Left lung (tissue), 4 donors: ENCODE measurements at regions not wholly inside any gene's neighbourhood (a gene's known extent, or its start where the extent isn't known, plus 50 kb on each side); places are given as distances from the start of the nearest gene placed in this dataset.

Experiments
- ATAC-seq: fragments of 200-7000 bp; cut with Tn5 transposase; one replicate; pipeline ENCODE4 v1.9.1; 2020; ENCODE audit warnings: moderate library complexity
- DNase-seq, 4 donors: peaks; one replicate each; pipeline ENCODE4 v3.0.0-alpha.2; 2013 to 2020
- H3K27ac ChIP-seq, 2 donors: fragments of 200-600 bp; sonication (generic) in 1 of 2; one replicate each; pipeline versions ENCODE4 v1.5.0 to v1.8.0; 2020 to 2021
- H3K27me3 ChIP-seq, 2 donors: fragments of 200-600 bp; sonication (generic) in 1 of 2; one replicate each; pipeline versions ENCODE4 v1.5.0 to v1.8.0; 2020 to 2021
- H3K36me3 ChIP-seq, 2 donors: fragments of 200-600 bp; sonication (generic) in 1 of 2; one replicate each; pipeline versions ENCODE4 v1.5.0 to v1.8.0; 2020 to 2021
- H3K4me1 ChIP-seq, 2 donors: fragments of 200-600 bp; one replicate each; pipeline ENCODE4 v1.8.0; 2021
- H3K4me3 ChIP-seq, 2 donors: fragments of 200-600 bp; sonication (generic) in 1 of 2; one replicate each; pipeline versions ENCODE4 v1.5.0 to v1.8.0; 2020 to 2021; ENCODE audit warnings: mild to moderate bottlenecking in 1 of 2
- H3K9me3 ChIP-seq, 2 donors: fragments of 200-600 bp; sonication (generic) in 1 of 2; one replicate each; pipeline versions ENCODE4 v1.5.0 to v1.8.0; 2020 to 2021
- CTCF ChIP-seq, 2 donors: fragments of 200-600 bp; sonication (generic) in 1 of 2; IDR thresholded peaks; one replicate each; pipeline versions ENCODE4 v1.5.0 to v1.8.0; 2021; ENCODE audit warnings: antibody characterized with exemption in 2 of 2
- intact Hi-C, 2 donors: fragments of 100-400 bp; cut with DNase I; formaldehyde crosslinking; loops; one replicate each; pipeline versions ENCODE4 v1.11.2 to v1.14.2; 2022
- donor health status: DM: no; HTN: yes; CAD: no.
- donor health status: DM: no; HTN: no; CAD: no.

- Histone ChIP-seq H3K4me3 (no peak overlapping the region), H3K9me3 (no peaks in the 10 kb centered on the region), H3K27ac (no peak overlapping the region), H3K4me1 (no peaks in the 10 kb centered on the region), H3K27me3 (peaks cover 0 to 12% of the 10 kb centered on the region in 2 donors), H3K36me3 (no peaks in the 10 kb centered on the region)
- no peak for TF ChIP-seq CTCF (IDR thresholded peaks at IDR 0.05)
- ATAC-seq (no peak), DNase-seq (no peak)
- intact Hi-C loops = loop anchor here (2.0 to 10.0 kb wide), 2 partner anchors 119 to 121 kb away; no protein-coding TSS in a partner anchor
Measured at GRCh38 chr11:32173977-32174376, 83.1 kb downstream of the RCN1 start.

DNA sequence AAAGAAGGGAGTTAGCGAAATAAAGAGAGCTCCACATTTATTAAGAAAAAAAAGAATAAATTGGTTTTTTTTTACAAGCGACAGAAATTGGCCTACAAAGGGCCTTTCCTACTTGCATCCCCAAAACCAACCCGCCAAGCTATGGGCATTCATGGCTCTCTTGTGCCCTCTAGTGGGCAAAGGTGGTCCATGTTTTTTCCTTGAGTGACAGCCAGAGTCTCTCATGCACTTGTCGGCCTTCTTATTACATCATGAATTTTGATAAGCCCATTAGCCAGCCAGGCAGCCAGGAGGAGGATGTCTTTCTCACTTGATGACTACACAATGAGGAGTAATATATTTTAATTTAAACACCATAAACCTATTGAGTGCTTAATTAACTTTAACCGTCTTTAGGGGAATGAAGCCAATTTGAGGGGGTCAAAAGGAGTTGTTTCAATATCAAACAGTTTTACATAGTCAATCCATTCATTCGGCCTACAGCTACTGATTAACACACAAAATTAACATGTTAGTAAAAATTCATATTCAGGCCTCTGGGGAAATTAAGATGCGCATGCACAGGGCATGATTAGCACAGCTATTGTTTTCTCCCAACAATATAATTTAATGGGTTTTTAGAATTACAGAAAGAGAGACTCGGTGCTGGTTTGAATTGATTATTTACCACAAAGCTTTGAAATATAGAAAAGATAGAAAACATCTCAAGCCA lies 85.5 kb downstream of the RCN1 start:
- no peak overlapping the region for H3K4me3 ChIP-seq
- H3K4me1 ChIP-seq = no peaks in the 10 kb centered on the region
- intact Hi-C loops = loop anchor here in 1 of 2 donors (10.0 kb wide), 1 partner anchor 122 kb away; no protein-coding TSS in a partner anchor
- H3K27me3 ChIP-seq = peaks cover 0 to 12% of the 10 kb centered on the region in 2 donors
- H3K36me3 ChIP-seq = no peaks in the 10 kb centered on the region
- TF ChIP-seq CTCF (IDR thresholded peaks at IDR 0.05) = peak; percentile 81 to 83
- peak; percentile 93 for ATAC-seq
- H3K27ac ChIP-seq = no peak overlapping the region
- H3K9me3 ChIP-seq = no peaks in the 10 kb centered on the region
- peak in 3 of 4 donors; percentile 45 to 88 (median 80) for DNase-seq

DNA sequence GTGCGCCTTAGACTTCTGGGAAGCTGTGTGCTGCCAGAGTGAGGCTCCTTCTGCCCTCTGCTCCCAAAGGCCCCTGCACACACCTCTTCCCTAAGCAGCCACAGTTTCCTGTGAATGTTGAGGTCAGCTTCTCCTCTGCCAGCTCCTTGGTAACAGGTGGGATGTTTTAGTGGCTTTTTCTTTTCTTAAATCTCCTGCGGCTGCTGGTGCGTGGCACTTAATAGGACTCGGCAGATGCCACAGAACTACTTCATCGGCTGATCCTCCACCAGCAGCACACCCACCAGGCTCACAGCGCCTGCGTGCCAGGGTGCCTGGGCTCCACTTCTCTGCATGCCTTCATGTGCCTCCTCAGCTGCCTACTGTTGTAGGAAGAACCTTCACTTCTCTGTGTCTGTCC lies 87.8 kb downstream of the RCN1 start:
- no peaks in the 10 kb centered on the region for H3K36me3 ChIP-seq
- DNase-seq = no peak
- intact Hi-C loops = loop anchor here in 1 of 2 donors (10.0 kb wide), 1 partner anchor 124 kb away; no protein-coding TSS in a partner anchor

DNA sequence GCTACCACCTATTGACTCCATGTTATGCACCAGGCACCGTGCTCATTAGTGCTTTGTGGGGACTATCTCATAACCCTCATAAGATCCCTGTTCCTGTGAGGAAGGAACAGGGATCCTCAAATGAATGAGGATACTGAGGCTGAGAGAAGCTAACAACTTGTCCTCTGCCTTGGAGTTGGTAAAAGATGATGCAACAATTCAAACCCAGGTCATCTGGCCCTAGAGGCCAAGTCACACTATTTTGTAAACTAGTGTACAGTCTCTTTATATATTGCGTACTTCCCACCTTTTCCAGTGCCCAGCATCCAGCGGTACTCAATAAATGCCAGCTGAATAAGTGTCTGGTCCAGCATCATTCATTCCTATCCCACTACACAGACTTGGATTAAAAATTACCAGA lies 92.6 kb downstream of the RCN1 start:
- Histone ChIP-seq H3K27me3 (no peaks in the 10 kb centered on the region), H3K9me3 (no peaks in the 10 kb centered on the region), H3K27ac (no peak overlapping the region), H3K4me3 (no peak overlapping the region), H3K4me1 (no peaks in the 10 kb centered on the region), H3K36me3 (no peaks in the 10 kb centered on the region)
- ATAC-seq (no peak), DNase-seq (no peak)
- intact Hi-C loops = no loop called here
- no peak for TF ChIP-seq CTCF (IDR thresholded peaks at IDR 0.05)

More for the DNA sequence above, 87.8 kb downstream of the RCN1 start:
- no peak for ATAC-seq
- Histone ChIP-seq H3K27me3 (peaks cover 0 to 6% of the 10 kb centered on the region in 2 donors), H3K27ac (no peak overlapping the region), H3K4me1 (no peaks in the 10 kb centered on the region), H3K4me3 (no peak overlapping the region), H3K9me3 (no peaks in the 10 kb centered on the region)
- TF ChIP-seq CTCF (IDR thresholded peaks at IDR 0.05) = no peak

GRCh38 chr11:32184041-32184722 lies 93.3 kb downstream of the RCN1 start:
- Histone ChIP-seq H3K27ac (no peak overlapping the region), H3K27me3 (no peaks in the 10 kb centered on the region), H3K4me3 (no peak overlapping the region), H3K9me3 (no peaks in the 10 kb centered on the region), H3K4me1 (no peaks in the 10 kb centered on the region), H3K36me3 (no peaks in the 10 kb centered on the region)
- no peak for TF ChIP-seq CTCF (IDR thresholded peaks at IDR 0.05)
- intact Hi-C loops = no loop called here
- ATAC-seq (no peak), DNase-seq (peak in 1 of 4 donors; percentile 16)
